NCI-H2107 (cell line): ENCODE measurements at regions not wholly inside any gene's neighbourhood (a gene's known extent, or its start where the extent isn't known, plus 50 kb on each side); places are given as distances from the start of the nearest gene placed in this dataset.
"Not testable (repeated sequence)": the region's sequence is repeated elsewhere in the genome, so short reads cannot be mapped to it uniquely, and the experiment has no call there.

Source experiments
- DNase-seq: peaks from one replicate; lab custom pipeline; 2025; lab: John Stamatoyannopoulos, UW

DNA sequence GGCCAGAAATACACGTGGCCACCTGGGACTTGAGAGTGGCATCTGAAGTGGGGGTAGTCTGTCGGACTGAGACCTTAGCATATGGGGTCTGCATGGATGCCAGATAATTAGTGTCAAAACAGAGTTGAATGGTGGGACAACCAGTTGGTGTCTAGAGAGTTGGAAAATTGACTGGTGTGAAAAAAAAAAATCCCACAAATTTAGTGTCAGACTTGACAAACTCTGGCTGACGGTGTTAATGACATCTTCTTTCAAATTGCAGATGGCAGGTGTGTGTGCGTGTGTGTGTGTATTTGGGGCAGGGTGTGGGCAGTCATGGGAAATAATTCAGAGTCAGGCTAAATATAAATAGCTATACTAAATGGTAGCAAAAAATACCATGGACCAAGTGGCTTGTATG lies 365.4 kb upstream of the RGPD4 start:
- DNase-seq: no peak

DNA sequence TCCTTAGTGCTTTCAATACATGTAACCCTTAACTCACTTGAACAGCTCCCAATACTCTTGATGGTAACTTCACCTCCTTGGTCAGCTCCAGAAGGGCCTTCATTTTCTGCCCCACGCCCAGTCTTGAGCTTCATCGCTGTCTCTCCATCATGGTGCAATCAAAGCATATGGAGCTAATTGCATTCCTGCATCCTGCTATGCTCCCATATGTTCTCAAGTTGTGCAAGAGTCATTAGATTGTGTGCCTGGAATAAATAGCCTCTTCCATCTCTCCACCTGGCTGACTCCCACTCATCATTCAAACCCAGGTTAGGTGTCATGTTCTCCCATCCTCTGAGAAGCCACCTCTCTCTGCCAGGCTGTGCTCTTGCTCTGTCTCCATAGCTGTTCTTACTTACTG lies 364.5 kb upstream of the RGPD4 start:
- no peak for DNase-seq

DNA sequence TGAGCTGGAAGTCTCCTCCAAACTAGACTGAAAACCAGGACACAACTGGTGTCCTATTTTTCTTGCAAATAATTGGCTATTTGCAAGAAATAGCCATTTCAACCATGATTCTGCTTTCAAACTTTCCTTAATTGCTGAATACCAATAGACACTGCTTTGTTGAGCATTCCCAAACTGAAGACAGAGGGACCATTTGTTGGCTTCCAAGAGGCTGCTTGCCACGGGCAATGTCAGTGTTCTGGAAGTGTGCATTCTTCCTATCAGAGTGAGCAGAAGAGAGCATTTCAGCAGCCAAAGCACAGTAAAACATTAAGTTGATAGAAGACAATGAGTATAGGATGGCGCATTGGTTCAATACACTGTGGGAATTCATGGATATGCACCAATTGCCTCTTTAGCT lies 360.5 kb upstream of the RGPD4 start:
- no peak for DNase-seq

DNA sequence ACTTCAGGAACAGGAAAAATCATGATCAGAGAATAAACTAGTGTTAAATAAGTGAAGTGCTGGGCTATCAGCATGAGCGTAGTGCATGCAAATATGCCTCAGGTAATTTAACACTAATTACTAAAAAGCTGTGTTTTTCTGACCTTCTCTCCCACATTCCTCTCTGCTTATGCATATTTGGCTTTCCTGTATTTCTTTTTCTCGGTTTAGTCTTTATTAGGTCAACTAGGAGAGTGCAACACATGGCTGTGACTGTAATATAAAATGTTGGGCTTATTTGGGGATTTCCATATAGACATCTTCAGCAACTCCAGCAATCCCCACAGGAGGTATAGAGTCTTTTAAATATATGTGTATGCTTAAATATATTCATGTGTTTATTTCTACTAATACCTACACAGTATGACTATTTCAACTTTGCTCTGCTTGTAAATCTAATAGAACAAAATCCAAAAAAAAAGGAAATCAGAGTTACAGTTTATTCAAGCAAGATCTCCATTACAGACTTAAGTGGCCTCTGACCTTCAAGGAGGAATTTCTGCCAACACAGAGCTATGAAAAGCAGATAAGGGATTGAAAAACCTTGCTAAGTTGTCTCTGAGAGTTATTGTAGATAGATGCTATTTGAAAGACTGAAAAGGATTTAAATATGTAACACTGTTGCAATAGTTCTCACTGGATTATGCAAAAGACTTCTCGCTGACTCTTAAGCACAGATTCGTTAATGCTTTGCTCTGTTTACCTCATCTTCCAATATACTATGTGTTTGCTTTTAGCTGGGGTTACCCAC lies 359.5 kb upstream of the RGPD4 start:
- no peak for DNase-seq

- DNase-seq: no peak
Observed at GRCh38 chr2:107469437-107469995, 357.2 kb upstream of the RGPD4 start.

DNA sequence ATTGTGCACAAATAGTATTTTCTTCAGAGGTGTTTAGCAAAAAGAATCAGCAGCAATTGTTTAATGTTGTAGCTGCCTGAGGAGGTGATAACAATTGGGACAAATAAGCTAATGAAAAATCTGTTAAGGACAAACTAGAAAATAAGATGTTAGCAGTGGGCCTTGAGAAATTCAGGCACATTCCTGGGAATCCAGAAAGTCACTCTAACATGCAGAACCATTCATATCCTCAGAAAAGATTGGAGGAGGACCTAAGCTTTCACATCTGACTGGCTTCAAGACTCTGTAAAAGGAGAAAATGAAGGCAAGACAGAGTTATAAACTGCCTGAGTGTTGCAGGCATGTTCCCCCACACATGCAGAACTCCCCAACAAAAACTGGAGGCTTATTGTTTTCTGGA lies 353.5 kb upstream of the RGPD4 start:
- no peak for DNase-seq

- DNase-seq: no peak
Observed at GRCh38 chr2:107475859-107476258, 350.8 kb upstream of the RGPD4 start.

DNA sequence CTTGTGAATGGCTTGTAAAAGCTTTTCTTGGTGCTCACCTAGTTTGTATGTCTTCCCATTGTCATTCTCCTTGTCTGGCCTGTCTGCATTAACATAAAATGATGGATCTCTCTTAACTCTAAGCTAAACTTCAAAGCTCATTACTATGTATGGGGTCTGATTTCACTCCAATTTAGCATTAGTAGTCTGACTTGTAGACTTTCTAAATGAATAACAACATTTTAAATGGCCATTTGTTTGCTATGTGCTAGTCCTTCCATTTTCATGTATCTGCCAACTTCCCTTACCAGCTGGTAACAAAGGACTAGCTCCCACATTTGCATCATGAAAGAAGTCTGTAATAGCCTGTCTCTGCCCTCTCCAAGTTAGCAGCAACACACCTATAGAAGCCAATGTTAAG lies 324.2 kb upstream of the RGPD4 start:
- DNase-seq: no peak

DNA sequence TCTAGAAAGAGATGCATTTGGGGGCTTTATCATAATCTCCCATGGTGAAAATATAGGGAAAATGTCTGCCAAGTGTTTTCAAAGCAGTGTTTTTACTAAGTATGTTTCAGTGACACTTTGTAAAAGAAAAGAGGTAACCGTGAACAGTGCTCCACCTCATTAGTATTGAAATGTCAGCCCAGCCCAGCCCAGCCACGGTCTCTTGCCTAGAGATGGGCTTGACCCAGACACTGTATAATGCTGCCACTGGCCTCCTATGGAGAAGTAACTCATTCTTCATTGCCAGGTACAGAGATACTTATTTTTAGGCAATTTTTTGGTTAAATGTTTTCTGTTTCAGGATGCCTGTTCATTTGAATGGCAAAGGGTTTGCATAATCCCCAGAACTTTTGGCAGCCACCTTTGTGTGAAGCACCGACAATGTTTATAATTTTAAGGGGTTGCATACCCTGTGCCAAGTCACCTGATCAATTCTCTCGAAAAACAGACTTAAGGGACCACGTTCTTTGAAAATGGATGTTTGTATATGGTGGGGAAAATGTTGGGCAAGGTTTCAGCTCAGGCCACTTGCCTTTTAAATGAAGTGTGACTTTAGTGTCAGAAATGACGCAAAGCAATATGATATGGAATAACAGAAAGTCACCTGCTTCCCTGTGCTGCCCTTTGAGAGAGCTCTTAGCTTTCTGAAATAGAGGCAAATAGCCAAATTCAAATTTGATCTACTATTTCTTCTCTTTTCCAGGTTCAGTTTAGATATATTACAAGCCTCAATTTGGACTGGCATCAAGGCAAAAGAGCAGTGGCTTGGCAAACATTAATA lies 314.5 kb upstream of the RGPD4 start:
- DNase-seq: peak; percentile 54

DNA sequence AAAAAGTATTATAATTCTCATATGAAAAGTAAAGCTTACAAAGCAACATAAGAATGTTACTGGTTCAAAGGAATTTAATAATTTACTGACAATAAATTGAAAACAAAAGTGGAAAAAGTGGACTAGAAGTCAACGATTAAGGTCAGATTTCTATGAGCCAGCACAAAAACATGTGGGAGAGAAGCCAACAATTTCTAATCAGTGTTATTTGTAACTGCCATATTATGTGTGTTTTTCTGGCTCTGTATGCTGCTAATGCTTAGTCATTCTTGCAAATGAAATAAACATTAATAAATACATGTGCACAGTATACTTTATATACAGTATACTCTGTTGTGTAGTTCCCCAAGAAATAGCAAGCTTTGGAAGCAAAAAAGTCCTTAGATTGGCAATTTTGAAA lies 301.3 kb upstream of the RGPD4 start:
- no peak for DNase-seq

- no peak for DNase-seq
Observed at GRCh38 chr2:107529146-107529545, 297.5 kb upstream of the RGPD4 start.

- no peak for DNase-seq
Observed at GRCh38 chr2:107530046-107530445, 296.6 kb upstream of the RGPD4 start.

DNA sequence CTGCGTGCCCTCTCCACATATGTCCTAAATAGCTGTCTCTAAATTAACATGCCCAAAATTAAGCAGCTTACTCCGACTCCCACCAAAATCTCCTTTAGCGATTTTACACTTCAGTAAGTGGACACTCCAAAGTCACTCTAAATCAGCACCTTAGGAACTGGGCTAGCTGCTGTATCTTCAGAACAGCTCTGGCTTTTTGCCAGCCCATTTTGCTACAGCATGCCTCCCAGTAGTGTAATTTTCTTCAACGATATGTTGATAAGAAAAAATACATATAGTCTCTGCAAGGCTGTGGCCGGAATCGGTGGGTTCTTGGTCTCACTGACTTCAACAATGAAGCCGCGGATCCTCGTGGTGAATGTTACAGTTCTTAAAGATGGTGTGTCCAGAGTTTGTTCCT lies 291.8 kb upstream of the RGPD4 start:
- DNase-seq: no peak

DNA sequence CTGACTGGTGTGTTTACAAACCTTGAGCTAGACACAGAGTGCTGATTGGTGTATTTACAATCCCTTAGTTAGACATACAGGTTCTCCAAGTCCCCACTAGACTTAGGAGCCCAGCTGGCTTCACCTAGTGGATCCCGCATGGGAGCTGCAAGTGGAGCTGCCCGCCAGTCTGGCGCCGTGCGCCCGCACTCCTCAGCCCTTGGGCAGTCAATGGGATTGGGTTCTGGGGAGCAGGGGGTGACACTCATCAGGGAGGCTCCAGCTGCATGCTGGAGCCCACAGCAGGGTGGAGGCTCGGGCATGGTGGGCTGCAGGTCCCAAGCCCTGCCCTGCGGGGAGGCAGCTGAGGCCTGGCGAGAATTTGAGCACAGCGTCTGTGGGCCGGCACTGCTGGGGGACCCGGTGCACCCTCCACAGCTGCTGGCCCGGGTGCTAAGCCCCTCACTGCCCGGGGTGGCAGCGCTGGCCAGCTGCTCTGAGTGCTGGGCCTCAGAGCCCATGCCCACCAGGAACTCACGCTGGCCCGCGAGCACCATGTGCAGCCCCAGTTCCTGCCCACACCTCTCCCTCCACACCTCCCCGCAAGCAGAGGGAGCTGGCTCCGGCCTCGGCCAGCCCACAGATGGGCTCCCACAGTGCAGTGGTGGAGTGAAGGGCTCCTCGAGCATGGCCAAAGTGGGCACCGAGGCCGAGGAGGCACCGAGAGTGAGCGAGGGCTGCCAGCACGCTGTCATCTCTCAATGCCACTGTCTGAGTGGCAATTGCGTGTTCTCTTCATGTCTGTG lies 290.6 kb upstream of the RGPD4 start:
- DNase-seq: not testable (repeated sequence)

DNA sequence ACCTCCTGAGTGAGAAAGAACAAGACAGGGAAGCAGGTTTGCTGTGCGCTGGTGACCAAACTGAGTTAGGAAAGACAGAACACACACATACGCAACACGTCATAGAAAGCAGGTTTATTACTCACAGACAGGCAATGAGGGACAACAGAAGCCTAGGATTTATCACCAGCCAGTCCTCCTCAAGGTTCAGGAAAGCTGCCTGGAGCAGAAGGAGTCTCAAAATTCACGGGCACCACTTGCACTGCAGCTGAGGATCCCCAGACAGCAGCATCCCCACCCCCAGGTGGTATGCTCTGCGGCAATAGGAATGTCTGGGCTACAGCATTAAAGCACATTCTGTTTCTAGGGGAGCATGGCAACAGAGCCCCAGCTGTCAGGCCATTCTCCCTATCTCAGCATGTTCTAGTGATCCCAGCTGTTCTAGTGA lies 284.4 kb upstream of the RGPD4 start:
- no peak for DNase-seq

DNA sequence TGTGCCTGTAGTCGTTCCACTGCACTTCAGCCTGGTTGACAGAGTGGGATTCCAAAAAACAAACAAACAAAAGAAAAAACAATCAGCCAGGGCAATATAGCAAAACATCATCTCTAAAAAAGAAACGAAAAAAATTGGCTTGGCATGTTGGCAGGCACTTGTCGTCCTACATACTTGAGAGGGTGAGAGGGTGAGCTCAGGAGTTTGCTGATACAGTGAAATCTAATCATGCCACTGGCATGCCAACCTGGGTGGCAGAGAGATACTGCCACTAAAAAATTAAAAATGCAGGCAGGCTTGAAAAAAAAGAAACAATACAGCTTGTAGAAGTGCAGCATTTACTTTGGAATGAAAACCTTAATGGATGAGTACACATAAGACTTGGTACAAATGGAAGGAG lies 282.9 kb upstream of the RGPD4 start:
- DNase-seq: no peak

- DNase-seq: no peak
Observed at GRCh38 chr2:107545066-107545465, 281.6 kb upstream of the RGPD4 start.

DNA sequence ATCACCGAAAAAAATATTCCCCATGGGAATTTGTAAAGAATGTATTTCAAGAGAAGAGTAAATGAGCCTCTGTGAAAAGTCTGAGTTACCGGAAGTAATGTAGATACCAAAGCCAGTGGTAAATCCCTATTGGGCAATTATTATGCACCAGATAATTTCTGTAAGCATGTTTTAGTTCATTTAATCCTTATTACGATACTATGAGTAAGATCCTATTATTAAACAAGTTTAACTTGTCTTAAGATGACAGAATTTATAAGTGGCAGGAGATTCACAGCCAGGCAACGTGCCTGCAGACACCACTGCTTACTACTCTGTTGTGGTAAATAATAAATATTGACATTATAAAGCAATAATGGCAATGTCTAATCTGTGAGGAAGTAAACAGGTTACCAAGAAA lies 280.8 kb upstream of the RGPD4 start:
- no peak for DNase-seq

GRCh38 chr2:107548216-107548615 lies 278.5 kb upstream of the RGPD4 start:
- DNase-seq: no peak

GRCh38 chr2:107553046-107553445 lies 273.6 kb upstream of the RGPD4 start:
- DNase-seq: no peak

DNA sequence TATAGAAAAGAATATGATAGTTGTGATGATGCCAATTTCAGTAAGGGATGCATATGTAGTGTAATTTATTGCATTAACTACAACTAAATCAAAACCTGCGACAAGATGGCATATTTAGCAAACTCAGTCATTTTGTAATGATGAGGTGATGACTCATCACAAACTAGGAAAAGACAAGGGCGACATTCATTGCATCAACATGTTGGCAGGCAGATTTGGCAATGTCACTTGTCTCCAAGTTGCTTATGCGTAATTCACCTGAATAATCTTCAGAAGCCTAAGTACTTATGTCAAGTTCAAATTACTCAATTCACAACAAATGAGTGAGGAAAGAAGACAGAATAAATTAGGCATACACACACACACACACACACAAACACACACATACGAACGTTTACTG lies 273.2 kb upstream of the RGPD4 start:
- DNase-seq: no peak

- DNase-seq: no peak
Observed at GRCh38 chr2:107556038-107556627, 270.6 kb upstream of the RGPD4 start.
